ENCODE measurements at regions not wholly inside any gene's neighbourhood (a gene's known extent, or its start where the extent isn't known, plus 50 kb on each side); places are given as distances from the start of the nearest gene placed in this dataset.

- Histone ChIP-seq H3K4me2 (ENCODE audit: insufficient read depth, low read length) (no peak overlapping the region), H2AFZ (ENCODE audit: low read depth, low read length) (no peak overlapping the region), H3K79me2 (ENCODE audit: control insufficient read depth, insufficient read depth, low read length) (no peaks in the 10 kb centered on the region), H3K4me1 (replicated peaks in 1 of 2; ENCODE audit: control insufficient read depth in 2 of 2, insufficient read depth in 2 of 2, low read length in 2 of 2) (no peaks in the 10 kb centered on the region), H3K4me3 (no peak overlapping the region), H3K9me3 (replicated peaks; ENCODE audit: control insufficient read depth, insufficient read depth, low read depth, low read length) (no peaks in the 10 kb centered on the region), H3K9me1 (ENCODE audit: control insufficient read depth, insufficient read depth, low read length) (no peaks in the 10 kb centered on the region), H3K27me3 (ENCODE audit: control insufficient read depth in 2 of 2, insufficient read depth in 2 of 2, low read length in 2 of 2) (no peaks in the 10 kb centered on the region), H3K36me3 (ENCODE audit: control insufficient read depth, insufficient read depth, low read length) (no peaks in the 10 kb centered on the region), H3K27ac (ENCODE audit: extremely low read depth, low read depth, low read length) (no peak overlapping the region), H3K9ac (ENCODE audit: insufficient read depth in 1 of 2, low read depth in 2 of 2, low read length in 2 of 2) (no peak overlapping the region), H4K20me1 (replicated peaks; ENCODE audit: control insufficient read depth, insufficient read depth, low read length) (no peaks in the 10 kb centered on the region)
- no TSS peak for BruUV-seq (replicated peaks)
- ChIA-PET POLR2A (no interaction called here), CTCF (ENCODE audit: low intra/inter-chr PET ratio) (no interaction called here)
- TF ChIP-seq ZNF316 (IDR thresholded peaks at IDR 0.05), result peak; percentile 22; the same call in 1 of the 2 replicates
- no peak for TF ChIP-seq CREB5 (CRISPR knock-in tag; IDR thresholded peaks at IDR 0.05)
- no peak for TF ChIP-seq XRCC4 (IDR thresholded peaks at IDR 0.05; ENCODE audit: extremely low read depth, insufficient read depth, insufficient read length)
- no peak for TF ChIP-seq E2F5 (CRISPR knock-in tag; IDR thresholded peaks at IDR 0.05)
- no peak for TF ChIP-seq TCF3 (CRISPR knock-in tag; IDR thresholded peaks at IDR 0.05)
- TF ChIP-seq SMAD2 (IDR thresholded peaks at IDR 0.05; ENCODE audit: low read depth, low read length), result no peak
- TF ChIP-seq ILF3 (IDR thresholded peaks at IDR 0.05; ENCODE audit: borderline replicate concordance), result no peak
- ATAC-seq (no peak), FAIRE-seq (no peak), DNase-seq (ENCODE audit: extremely low read depth in 1 of 4, low spot score in 3 of 4) (no peak)
- intact Hi-C loops (cut with micrococcal nuclease) (no loop called here), in situ Hi-C loops (cut with MboI) (no loop called here)
These were observed 233.5 kb upstream of the KHDRBS2 start for GRCh38 chr6:62519574-62519973.

Measured in K562 (cell line).